IMR-90 (cell line): ENCODE measurements at regions not wholly inside any gene's neighbourhood (a gene's known extent, or its start where the extent isn't known, plus 50 kb on each side); places are given as distances from the start of the nearest gene placed in this dataset.

Experiments used
- ATAC-seq: fragments of 200-7000 bp; cut with Tn5 transposase; 2 replicates; pipeline ENCODE4 v1.9.1; 2020; ENCODE audit warnings: low read depth, mild to moderate bottlenecking, moderate library complexity
- BruUV-seq: library from RNA; stranded (reverse); fragments of 400-500 nt; replicated peaks from 2 replicates; lab custom pipeline; 2021; lab: Mats Ljungman, UMichigan
- CTCF ChIA-PET: fragments of 300-600 bp; formaldehyde crosslinking; extraction: SDS; loops from one replicate; lab custom pipeline; 2021; ENCODE audit warnings: antibody characterized with exemption; lab: Yijun Ruan, JAX
- POLR2A ChIA-PET: fragments of 300-600 bp; sonication (Branson Sonifier 250); formaldehyde crosslinking; loops from one replicate; lab custom pipeline; 2022; ENCODE audit warnings: antibody characterized with exemption; ENCODE audit not compliant: unreplicated experiment; lab: Charles Lee
- DNase-seq: peaks from one replicate; pipeline ENCODE4 v3.0.0; 2013
- H2AFZ ChIP-seq: replicated peaks from 2 replicates; pipeline ENCODE3; 2013; ENCODE audit warnings: low read length, mild to moderate bottlenecking; ENCODE audit not compliant: poor library complexity
- H2AK5ac ChIP-seq: 2 replicates; pipeline ENCODE4 v1.6.1; 2013; ENCODE audit warnings: low read depth, low read length, inconsistent platforms
- H2AK9ac ChIP-seq: replicated peaks from 2 replicates; pipeline ENCODE3; 2013; ENCODE audit warnings: mild to moderate bottlenecking, low read depth, low read length, moderate library complexity; ENCODE audit not compliant: poor library complexity
- H2BK120ac ChIP-seq: 2 replicates; pipeline ENCODE4 v1.6.1; 2013; ENCODE audit warnings: low read depth, low read length, inconsistent platforms
- H2BK15ac ChIP-seq: 3 replicates; pipeline ENCODE4 v1.6.1; 2013; ENCODE audit warnings: low read depth, low read length, inconsistent platforms
- H2BK20ac ChIP-seq: 2 replicates; pipeline ENCODE4 v1.6.1; 2013; ENCODE audit warnings: low read depth, mild to moderate bottlenecking, inconsistent platforms, low read length, moderate library complexity
- H2BK5ac ChIP-seq: 2 replicates; pipeline ENCODE4 v1.6.1; 2013; ENCODE audit warnings: mild to moderate bottlenecking, low read depth, low read length, inconsistent platforms; ENCODE audit not compliant: poor library complexity, severe bottlenecking
- H3K14ac ChIP-seq: replicated peaks from 2 replicates; pipeline ENCODE4 v1.6.1; 2013; ENCODE audit warnings: low read depth, low read length, inconsistent platforms
- H3K18ac ChIP-seq: 2 replicates; pipeline ENCODE4 v1.6.1; 2013; ENCODE audit warnings: low read depth, low read length, control low read depth
- H3K23ac ChIP-seq: 2 replicates; pipeline ENCODE4 v1.6.1; 2013; ENCODE audit warnings: low read depth, low read length, inconsistent platforms
- H3K27ac ChIP-seq: 2 replicates; pipeline ENCODE4 v1.5.1; 2013; ENCODE audit warnings: mild to moderate bottlenecking, control low read depth, low read length; ENCODE audit not compliant: insufficient read depth
- H3K27me3 ChIP-seq: 2 replicates; pipeline ENCODE4 v1.6.1; 2013; ENCODE audit warnings: low read length; ENCODE audit not compliant: control insufficient read depth, insufficient read depth
- H3K36me3 ChIP-seq: 2 replicates; pipeline ENCODE4 v1.6.1; 2013; ENCODE audit warnings: low read length, mixed read lengths; ENCODE audit not compliant: control insufficient read depth, insufficient read depth
- H3K4ac ChIP-seq: 2 replicates; pipeline ENCODE4 v1.6.1; 2013; ENCODE audit warnings: low read depth, low read length, inconsistent platforms
- H3K4me1 ChIP-seq: 2 replicates; pipeline ENCODE4 v1.6.1; 2013; ENCODE audit warnings: low read length, mixed read lengths; ENCODE audit not compliant: control insufficient read depth, insufficient read depth
- H3K4me2 ChIP-seq: 2 replicates; pipeline ENCODE4 v1.6.1; 2013; ENCODE audit warnings: low read depth, mild to moderate bottlenecking, control low read depth, low read length, moderate library complexity
- H3K4me3 ChIP-seq: 2 replicates; pipeline ENCODE4 v1.5.1; 2013; ENCODE audit warnings: low read depth, mild to moderate bottlenecking, control low read depth, low read length, moderate library complexity; ENCODE audit not compliant: insufficient read depth
- H3K56ac ChIP-seq: 2 replicates; pipeline ENCODE4 v1.6.1; 2013; ENCODE audit warnings: low read length, inconsistent platforms; ENCODE audit not compliant: insufficient read depth; ENCODE audit errors: extremely low read depth
- H3K79me1 ChIP-seq, 2 experiments: 2 replicates each; pipeline ENCODE4 v1.6.1; 2013; ENCODE audit warnings: low read length in 2 of 2, inconsistent platforms in 1 of 2, low read depth in 1 of 2
- H3K9ac ChIP-seq: 2 replicates; pipeline ENCODE4 v1.6.1; 2013; ENCODE audit warnings: low read depth, low read length, control low read depth
- H3K9me1 ChIP-seq: 2 replicates; pipeline ENCODE4 v1.6.1; 2013; ENCODE audit warnings: low read length, inconsistent platforms; ENCODE audit not compliant: insufficient read depth
- H3K9me3 ChIP-seq: 2 replicates; pipeline ENCODE4 v1.6.1; 2013; ENCODE audit warnings: low read length; ENCODE audit not compliant: control insufficient read depth, insufficient read depth
- H4K20me1 ChIP-seq: 2 replicates; pipeline ENCODE4 v1.6.1; 2013; ENCODE audit warnings: low read length, inconsistent platforms; ENCODE audit not compliant: insufficient read depth
- H4K5ac ChIP-seq: 2 replicates; pipeline ENCODE4 v1.6.1; 2013; ENCODE audit warnings: mild to moderate bottlenecking, low read depth, low read length, control low read depth
- H4K8ac ChIP-seq, 2 experiments: 2 replicates each; pipeline ENCODE4 v1.6.1; 2013; ENCODE audit warnings: low read depth in 2 of 2, low read length in 2 of 2, control low read depth in 1 of 2, inconsistent platforms in 1 of 2
- H4K91ac ChIP-seq: 2 replicates; pipeline ENCODE4 v1.6.1; 2013; ENCODE audit warnings: low read depth, low read length, inconsistent platforms; ENCODE audit not compliant: insufficient read depth
- BHLHE40 ChIP-seq: fragments of 150-350 bp; IDR thresholded peaks from 2 replicates; pipeline ENCODE4 v1.6.1; 2016; ENCODE audit warnings: mild to moderate bottlenecking, low read depth, low read length
- CEBPB ChIP-seq: IDR thresholded peaks from 2 replicates; pipeline ENCODE4 v1.6.1; 2012; ENCODE audit warnings: low read depth, low read length, improper control_type of control experiment
- CHD1 ChIP-seq: IDR thresholded peaks from 2 replicates; pipeline ENCODE4 v1.6.1; 2012; ENCODE audit warnings: low read depth, low read length, improper control_type of control experiment
- CTCF ChIP-seq: conservative IDR thresholded peaks from 2 replicates; pipeline ENCODE4 v1.5.1; 2012; ENCODE audit warnings: mild to moderate bottlenecking, low read depth, low read length, improper control_type of control experiment
- FOS ChIP-seq: fragments of 150-350 bp; IDR thresholded peaks from 2 replicates; pipeline ENCODE4 v1.6.1; 2016; ENCODE audit warnings: low read depth, low read length
- MAFK ChIP-seq: IDR thresholded peaks from 2 replicates; pipeline ENCODE4 v1.6.1; 2012; ENCODE audit warnings: low read depth, low read length, improper control_type of control experiment
- MAZ ChIP-seq: IDR thresholded peaks from 2 replicates; pipeline ENCODE4 v1.6.1; 2012; ENCODE audit warnings: low read depth, mild to moderate bottlenecking, low read length, improper control_type of control experiment, moderate library complexity, borderline replicate concordance
- MXI1 ChIP-seq: IDR thresholded peaks from 2 replicates; pipeline ENCODE4 v1.6.1; 2012; ENCODE audit warnings: low read depth, mild to moderate bottlenecking, low read length, moderate library complexity, borderline replicate concordance
- NFE2L2 ChIP-seq: fragments of 150-350 bp; IDR thresholded peaks from 2 replicates; pipeline ENCODE4 v1.6.1; 2016; ENCODE audit warnings: low read depth, mild to moderate bottlenecking, low read length
- POLR2A ChIP-seq: IDR thresholded peaks from 2 replicates; pipeline ENCODE4 v1.6.1; 2012; ENCODE audit warnings: mild to moderate bottlenecking, low read depth, low read length
- RAD21 ChIP-seq: IDR thresholded peaks from 2 replicates; pipeline ENCODE4 v1.6.1; 2012; ENCODE audit warnings: low read length, improper control_type of control experiment
- RCOR1 ChIP-seq: IDR thresholded peaks from 2 replicates; pipeline ENCODE4 v1.6.1; 2012; ENCODE audit warnings: mild to moderate bottlenecking, low read length, improper control_type of control experiment; ENCODE audit not compliant: insufficient replicate concordance
- RFX5 ChIP-seq: IDR thresholded peaks from 2 replicates; pipeline ENCODE4 v1.8.0; 2012; ENCODE audit warnings: low read depth, mild to moderate bottlenecking, low read length, moderate library complexity
- SMC3 ChIP-seq: fragments of 150-350 bp; IDR thresholded peaks from 2 replicates; pipeline ENCODE4 v1.6.1; 2016; ENCODE audit warnings: low read depth, mild to moderate bottlenecking, antibody characterized with exemption, low read length, moderate library complexity
- USF2 ChIP-seq: fragments of 150-350 bp; IDR thresholded peaks from 2 replicates; pipeline ENCODE4 v1.6.1; 2017; ENCODE audit warnings: mild to moderate bottlenecking, antibody characterized with exemption, low read length, low read depth
- WGBS, 2 experiments: methylation state at CpG; one replicate each; pipeline versions ENCODE4 v1.1.5 to v1.1.7; 2013; ENCODE audit warnings: missing lambda C conversion rate in 2 of 2; ENCODE audit not compliant: insufficient read length in 1 of 2; ENCODE audit errors: extremely low coverage in 2 of 2; 5-methylcytosine and 5-hydroxymethylcytosine counted together
- dilution Hi-C: fragments of 300-500 bp; cut with HindIII; formaldehyde crosslinking; loops from one replicate; pipeline ENCODE4 v1.14.3; 2018; ENCODE audit warnings: low sequenced_read_pairs; ENCODE audit not compliant: unreplicated experiment
- in situ Hi-C: fragments of 300-500 bp; cut with MboI; formaldehyde crosslinking; loops from 3 replicates; pipeline ENCODE4 v1.14.3; 2019; ENCODE audit warnings: low sequenced_read_pairs, inconsistent platforms, mixed read lengths
- intact Hi-C: fragments of 100-400 bp; cut with micrococcal nuclease; formaldehyde crosslinking; loops from 2 replicates; pipeline ENCODE4 v1.10.0; 2022
- TF ChIP-seq, protein P1 (sequence below): fragments of 150-350 bp; IDR thresholded peaks from 2 replicates; pipeline ENCODE4 v1.6.1; 2016; ENCODE audit warnings: low read depth, mild to moderate bottlenecking, low read length, moderate library complexity, borderline replicate concordance

DNA sequence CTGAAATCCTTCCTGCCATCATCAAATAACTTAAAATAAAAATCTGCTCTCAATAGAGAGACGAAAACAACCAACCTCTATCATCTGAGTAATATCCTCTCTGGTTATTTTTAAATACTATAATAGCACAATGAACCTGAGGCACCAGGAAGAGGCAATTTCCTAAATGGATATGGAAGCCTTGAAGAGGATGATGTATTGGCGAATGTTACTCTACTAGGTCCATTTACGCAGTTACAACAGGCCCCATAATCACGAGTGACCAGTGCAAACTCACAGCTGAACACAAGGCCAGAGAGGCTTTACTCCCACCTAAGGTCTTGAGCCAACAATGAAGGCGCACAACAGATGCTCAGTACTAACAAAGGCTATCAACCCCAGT, 678.8 kb upstream of the NR3C2 start:
- peak overlapping the region; percentile 85 for H3K14ac ChIP-seq
- in situ Hi-C loops, result no loop called here
- no peaks in the 10 kb centered on the region for H4K20me1 ChIP-seq
- H3K9me3 ChIP-seq, result no peaks in the 10 kb centered on the region
- H3K36me3 ChIP-seq, result no peaks in the 10 kb centered on the region
- no peaks in the 10 kb centered on the region for H3K27me3 ChIP-seq
- peak overlapping the region; percentile 44 for H4K91ac ChIP-seq
- ATAC-seq, result no peak
- peak overlapping the region; percentile 77; the same call in 1 of the 2 replicates for H4K5ac ChIP-seq
- H2AK9ac ChIP-seq, result no peak overlapping the region
- peak overlapping the region; percentile 7 for H2BK5ac ChIP-seq
- H2BK15ac ChIP-seq, result peak overlapping the region; percentile 67; the same call in 1 of the 3 replicates
- dilution Hi-C loops, result no loop called here
- no peaks in the 10 kb centered on the region for H3K79me1 ChIP-seq
- no peak overlapping the region for H3K56ac ChIP-seq
- CTCF ChIA-PET, result no interaction called here
- intact Hi-C loops, result no loop called here
- no CpG with 5 or more reads among the region's 5 CpGs for WGBS, 2 experiments
- 0 out of 2 replicates have a peak overlapping the region, but pooled peaks have one; percentile 37 for H3K23ac ChIP-seq
- no peak overlapping the region for H3K4me3 ChIP-seq
- H4K8ac ChIP-seq, result peak overlapping the region in 1 of 2 experiments; percentile 68; a peak in 2 of 4 replicates
- H3K4me2 ChIP-seq, result no peak overlapping the region
- no peak for DNase-seq
- H3K27ac ChIP-seq, result no peak overlapping the region
- peak overlapping the region; percentile 88 for H3K4ac ChIP-seq
- BruUV-seq, result no TSS peak
- POLR2A ChIA-PET, result no interaction called here
- peak overlapping the region; percentile 89 for H2BK120ac ChIP-seq
- peak overlapping the region; percentile 81 for H2BK20ac ChIP-seq
- no peak overlapping the region for H3K9ac ChIP-seq
- TF ChIP-seq FOS (no peak), MXI1 (no peak), RFX5 (no peak), MAFK (no peak), RCOR1 (no peak), CHD1 (no peak), CTCF (no peak), MAZ (no peak), RAD21 (no peak), POLR2A (no peak), NFE2L2 (no peak), USF2 (no peak), SMC3 (no peak), BHLHE40 (no peak), CEBPB (no peak)
- TF ChIP-seq, protein P1, sequence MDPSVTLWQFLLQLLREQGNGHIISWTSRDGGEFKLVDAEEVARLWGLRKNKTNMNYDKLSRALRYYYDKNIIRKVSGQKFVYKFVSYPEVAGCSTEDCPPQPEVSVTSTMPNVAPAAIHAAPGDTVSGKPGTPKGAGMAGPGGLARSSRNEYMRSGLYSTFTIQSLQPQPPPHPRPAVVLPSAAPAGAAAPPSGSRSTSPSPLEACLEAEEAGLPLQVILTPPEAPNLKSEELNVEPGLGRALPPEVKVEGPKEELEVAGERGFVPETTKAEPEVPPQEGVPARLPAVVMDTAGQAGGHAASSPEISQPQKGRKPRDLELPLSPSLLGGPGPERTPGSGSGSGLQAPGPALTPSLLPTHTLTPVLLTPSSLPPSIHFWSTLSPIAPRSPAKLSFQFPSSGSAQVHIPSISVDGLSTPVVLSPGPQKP, result no peak
- peak overlapping the region; percentile 71 for H2AFZ ChIP-seq
- H2AK5ac ChIP-seq, result peak overlapping the region; percentile 61; the same call in 1 of the 2 replicates
- H3K9me1 ChIP-seq, result peaks cover 3% of the 10 kb centered on the region
- H3K4me1 ChIP-seq, result peaks cover 4% of the 10 kb centered on the region
- H3K18ac ChIP-seq, result peak overlapping the region; percentile 93; the same call in 1 of the 2 replicates
